HG03354 (cell line): ENCODE measurements at regions not wholly inside any gene's neighbourhood (a gene's known extent, or its start where the extent isn't known, plus 50 kb on each side); places are given as distances from the start of the nearest gene placed in this dataset.

ENCODE experiments used
- ATAC-seq: cut with Tn5 transposase; IDR thresholded peaks from one replicate; pipeline ENCODE4 v1.9.1; 2021; ENCODE audit warnings: mild to moderate bottlenecking; ENCODE audit not compliant: unreplicated experiment, poor library complexity, severe bottlenecking

DNA sequence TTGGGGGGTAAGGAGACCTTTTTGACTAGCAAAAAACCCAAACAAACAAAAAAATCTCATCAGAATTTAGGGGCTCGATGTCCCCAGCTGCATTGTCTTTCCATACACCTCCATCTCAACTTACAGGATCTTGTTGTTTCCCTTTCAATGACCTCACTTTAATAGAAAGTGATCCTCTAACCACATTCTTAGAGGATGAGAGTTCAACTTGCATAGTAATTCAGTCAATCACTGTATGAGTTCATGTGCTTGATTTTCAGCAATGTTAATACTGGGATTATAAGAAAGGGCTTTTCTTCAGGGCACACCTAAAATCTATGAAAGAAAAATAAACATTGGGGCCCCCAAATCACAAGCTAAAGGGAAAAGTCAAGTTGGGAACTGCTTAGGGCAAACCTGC is 1512.0 kb downstream of the SLITRK1 start:
- ATAC-seq = no peak

DNA sequence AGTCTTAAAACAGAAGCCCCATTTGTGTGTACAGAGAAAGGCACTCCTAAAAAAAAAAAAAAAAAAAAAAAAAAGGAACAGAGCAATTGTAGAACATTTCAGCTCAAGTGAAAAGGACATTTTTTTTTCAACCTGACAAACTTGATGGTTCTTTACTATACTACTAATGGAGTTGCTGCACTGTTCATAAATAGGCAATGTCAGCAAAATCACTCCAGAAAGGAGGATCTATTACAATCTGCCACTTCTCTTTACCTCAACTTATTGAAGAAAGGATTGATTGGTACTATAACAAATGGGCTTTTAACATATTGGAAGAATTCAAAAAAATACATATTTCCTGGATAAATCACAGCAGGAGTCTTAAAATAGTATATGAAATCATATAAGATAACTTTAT is 1517.7 kb downstream of the SLITRK1 start:
- no peak for ATAC-seq

DNA sequence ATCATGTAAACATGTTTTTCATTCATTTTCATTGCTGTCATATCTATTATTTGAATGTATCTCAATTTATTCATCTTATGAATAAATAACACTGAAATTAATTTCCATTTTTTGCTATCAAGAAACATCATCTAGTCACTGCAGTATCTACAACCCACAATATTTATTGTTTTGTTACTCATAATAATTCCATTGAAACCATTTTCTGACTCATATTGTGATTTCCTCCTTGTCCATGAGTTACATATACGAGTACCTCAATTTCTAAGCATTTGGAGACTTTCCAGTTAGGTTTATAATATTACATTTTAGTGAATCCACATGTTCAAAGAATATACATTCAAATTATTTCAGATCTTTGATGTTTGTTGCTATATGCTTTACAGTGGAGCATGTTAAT is 1524.0 kb downstream of the SLITRK1 start:
- no peak for ATAC-seq

DNA sequence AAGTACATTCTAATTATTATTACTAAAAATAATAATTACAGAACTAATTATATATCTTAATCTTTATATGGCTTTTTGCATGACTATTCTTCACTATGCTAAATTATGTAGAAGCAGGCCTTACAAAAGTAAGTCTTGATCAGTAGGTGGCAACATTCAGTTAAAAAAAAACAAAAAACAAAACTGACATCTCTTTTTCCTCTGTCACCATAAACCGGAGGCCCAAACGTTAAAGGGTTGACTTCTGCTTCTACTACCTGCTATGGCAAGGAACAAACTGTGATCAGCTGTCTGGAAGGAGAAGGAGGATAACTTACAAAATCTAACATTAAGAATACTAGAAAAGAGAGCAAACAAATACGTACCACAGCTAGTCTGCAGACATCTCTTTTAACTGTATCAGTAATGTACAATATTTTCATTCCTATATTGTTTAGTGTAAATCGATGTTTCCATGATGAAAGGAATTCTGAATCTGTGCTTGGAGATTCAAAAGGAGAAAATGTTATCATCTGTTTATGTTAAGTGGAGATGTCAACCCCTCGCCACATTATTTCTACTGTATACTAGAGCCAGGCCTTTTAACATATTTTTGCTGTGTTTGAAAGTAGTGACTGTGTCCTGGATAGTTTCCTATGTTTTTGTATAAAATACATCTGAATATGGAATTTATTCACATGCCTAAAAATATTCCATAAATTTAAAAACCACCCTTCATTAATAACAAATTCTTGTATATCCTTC is 1525.4 kb downstream of the SLITRK1 start:
- ATAC-seq = no peak

DNA sequence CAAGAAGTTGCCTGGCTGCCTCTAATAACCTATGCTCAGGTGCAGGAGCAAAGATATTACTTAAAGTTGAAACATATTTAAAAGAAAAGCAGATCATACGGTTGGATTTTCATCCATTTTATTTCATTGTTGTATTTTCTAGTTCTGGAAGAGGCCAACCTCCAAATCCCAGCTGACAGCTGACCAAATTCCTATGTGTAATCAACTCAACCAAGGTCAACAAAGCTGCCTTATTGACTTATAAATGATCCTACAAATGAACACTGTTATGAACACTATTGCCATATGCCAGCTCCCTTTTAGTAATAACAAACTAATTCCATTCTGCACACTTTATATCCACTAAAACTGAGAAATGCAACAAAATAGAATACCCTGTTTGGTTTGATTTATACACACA is 1537.4 kb downstream of the SLITRK1 start:
- no peak for ATAC-seq

DNA sequence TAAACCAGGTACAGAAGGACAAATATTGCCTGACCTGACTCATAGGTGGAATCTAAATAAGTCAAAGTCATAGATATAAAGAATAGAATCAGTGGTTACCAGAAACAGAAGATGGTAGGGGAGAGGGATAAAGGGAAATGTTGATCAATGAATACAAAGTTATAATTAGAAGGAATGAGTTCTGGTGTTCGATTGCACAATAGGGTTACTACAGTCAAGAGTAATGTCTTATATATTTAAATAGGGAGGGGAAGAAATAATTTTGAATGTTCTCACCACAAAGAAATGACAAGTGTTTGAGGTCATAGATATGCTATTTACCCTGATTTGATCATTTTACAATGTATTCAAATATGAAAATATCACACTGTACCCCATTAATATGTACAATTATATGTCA is 1541.2 kb downstream of the SLITRK1 start:
- ATAC-seq = no peak

DNA sequence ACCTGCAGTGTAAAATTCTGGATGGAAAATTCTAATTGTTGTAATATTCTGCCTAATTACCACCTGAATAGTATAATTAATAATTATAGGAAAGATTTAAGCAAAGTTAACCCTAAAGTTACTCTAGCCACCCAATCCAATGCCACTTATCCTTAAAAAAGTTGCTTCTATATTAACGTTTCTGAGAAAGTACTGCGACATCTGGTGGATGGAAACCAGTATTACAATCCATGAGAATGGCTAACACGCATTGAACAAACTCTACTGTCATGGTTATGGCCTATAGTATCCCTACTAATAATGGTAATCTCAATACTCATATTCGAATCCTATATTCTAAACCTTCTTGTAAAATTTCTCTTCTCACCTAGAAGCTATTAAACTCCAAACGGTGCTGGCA is 1551.8 kb downstream of the SLITRK1 start:
- peak; percentile 73 for ATAC-seq

DNA sequence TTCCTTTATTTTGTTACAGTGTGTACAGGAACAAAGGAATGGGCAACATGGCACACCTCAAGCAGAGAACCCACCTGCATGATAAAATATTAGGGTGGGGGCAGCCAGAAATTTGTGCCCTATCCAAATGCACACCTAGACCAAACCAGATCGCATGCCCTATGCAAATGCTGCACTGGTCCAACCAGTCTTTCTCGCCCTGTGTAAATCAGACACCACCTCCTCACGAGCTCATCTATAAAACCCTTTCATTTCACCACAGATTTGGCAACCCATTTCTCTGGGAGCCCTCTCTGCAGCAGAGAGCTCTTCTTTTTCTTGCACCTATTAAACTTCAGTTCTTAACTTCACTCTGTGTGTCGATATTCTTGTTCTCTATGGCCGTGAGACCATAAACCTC is 1559.2 kb downstream of the SLITRK1 start:
- ATAC-seq = no peak

DNA sequence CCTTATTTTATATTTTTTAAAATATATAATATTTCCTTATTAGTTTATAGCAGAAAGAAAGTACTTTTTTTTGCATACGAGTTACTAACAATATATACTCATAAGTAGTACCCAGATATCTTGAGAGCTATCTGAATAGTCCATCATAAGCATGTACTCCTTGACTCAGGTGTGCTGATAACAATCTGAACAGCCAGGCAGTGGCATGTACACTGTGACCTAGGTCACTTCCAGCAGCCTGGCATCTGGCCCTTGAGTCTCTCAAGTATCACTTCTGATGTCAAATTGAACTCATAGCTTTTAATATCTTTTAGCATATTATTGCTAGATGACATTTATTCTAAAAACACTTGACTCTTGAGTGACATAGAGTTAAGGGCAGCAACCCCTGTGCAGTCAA is 1576.7 kb downstream of the SLITRK1 start:
- ATAC-seq = no peak

DNA sequence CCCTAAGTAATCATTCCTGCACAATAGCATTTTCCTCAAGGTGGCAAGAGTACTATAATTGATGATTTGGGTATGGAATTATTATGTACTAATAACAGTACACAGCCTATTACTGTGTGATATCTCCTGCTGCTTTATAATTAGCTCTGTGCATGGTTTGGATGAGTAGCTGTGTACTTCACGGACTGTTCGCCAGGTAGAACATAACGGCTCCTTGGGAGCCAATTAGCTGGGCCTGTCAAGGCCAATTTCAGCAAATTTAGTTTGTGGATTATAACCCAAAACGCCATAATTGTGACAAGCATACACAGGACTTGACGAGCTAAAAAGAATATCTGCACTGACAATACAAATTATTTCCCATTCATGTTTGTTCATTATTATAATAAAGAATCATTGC is 1584.2 kb downstream of the SLITRK1 start:
- ATAC-seq = no peak

DNA sequence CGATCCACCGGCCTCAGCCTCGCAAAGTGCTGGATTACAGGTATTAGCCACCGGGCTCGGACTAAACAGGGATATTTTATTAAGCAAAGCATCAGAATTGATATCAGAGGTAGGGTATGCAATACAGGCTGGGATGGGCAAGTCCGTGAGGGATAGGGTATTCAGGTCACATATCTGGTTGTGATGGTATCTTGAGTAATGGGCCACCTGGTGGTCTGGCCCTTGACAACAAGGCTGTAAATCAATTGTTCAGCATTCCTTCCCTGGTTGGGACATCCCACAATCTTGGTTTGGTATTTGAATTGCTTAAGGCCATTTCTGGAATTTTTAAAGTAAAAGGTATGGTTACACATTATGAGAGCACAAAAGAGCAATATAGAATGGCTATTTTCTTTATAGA is 1588.0 kb downstream of the SLITRK1 start:
- ATAC-seq = no peak

DNA sequence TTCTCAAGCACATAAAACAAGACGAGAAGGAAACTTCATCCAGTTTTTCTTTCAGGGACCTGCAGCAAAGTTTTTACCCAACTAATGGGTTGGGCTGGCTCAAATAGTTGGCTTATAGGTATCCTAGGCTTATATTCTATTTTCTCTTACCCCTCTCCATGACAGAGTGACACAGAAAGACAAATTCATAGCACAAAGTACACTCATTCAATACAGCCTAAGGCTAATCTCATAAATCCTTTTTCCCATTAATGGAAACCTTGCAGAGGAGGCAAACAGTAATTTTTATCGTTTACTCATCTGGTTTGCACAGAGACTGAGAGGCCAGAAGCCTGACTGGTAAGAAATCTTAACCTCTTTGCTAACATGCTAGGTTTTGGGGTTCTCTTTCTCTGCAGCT is 1589.9 kb downstream of the SLITRK1 start:
- ATAC-seq = no peak

DNA sequence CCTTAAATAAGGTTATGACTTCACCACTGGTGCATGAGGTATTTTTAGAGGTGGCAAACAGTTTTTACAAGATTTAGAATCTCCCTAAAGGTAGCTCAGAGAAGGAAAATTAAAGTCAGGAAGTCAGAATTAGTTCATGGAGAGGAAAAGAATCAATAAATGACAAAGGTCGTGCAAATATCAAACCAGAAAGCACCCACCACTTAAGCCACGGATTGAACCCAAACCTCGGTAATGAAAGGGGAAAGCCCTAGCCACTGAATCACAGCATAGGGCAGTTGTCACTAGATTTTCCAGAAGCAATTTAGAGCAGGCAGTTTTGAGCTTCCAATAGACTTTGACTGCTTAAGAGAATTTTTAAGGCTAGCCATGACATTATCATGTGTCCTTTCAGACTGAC is 1590.4 kb downstream of the SLITRK1 start:
- ATAC-seq = no peak

DNA sequence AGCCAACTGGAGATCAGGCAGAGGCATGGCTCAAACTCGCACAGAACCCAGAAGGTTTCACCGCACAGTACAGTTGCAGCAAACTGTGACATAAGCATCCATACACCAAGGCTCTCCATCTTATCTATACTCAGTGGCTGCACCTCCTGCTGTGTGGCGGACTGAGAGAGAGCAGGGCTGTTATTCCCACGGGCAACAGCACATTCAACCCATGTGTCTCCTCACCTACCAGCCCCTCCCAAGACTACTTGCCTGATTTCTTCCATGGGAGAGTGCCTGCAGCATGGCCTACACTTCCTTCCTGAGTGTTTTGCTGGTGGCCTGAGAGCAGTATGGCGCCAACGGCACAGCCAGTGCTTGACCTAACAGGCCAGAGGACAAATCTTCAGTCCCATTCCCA is 1606.6 kb downstream of the SLITRK1 start:
- no peak for ATAC-seq

DNA sequence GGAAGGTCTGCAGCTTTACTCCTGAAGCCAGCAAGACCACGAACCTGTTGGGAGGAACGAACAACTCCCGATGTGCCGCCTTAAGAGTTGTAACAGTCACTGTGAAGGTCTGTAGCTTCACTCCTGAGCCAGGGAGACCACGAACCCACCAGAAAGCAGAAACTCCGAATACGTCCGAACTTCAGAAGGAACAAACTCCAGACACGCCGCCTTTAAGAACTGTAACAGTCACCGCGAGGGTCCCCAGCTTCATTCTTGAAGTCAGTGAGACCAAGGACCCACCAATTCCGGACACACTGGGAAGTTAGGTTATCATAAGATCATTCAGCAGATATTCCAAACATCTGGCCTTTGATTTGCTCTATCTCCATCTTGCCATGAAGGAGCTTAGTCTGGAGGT is 1623.0 kb downstream of the SLITRK1 start:
- ATAC-seq = no peak

DNA sequence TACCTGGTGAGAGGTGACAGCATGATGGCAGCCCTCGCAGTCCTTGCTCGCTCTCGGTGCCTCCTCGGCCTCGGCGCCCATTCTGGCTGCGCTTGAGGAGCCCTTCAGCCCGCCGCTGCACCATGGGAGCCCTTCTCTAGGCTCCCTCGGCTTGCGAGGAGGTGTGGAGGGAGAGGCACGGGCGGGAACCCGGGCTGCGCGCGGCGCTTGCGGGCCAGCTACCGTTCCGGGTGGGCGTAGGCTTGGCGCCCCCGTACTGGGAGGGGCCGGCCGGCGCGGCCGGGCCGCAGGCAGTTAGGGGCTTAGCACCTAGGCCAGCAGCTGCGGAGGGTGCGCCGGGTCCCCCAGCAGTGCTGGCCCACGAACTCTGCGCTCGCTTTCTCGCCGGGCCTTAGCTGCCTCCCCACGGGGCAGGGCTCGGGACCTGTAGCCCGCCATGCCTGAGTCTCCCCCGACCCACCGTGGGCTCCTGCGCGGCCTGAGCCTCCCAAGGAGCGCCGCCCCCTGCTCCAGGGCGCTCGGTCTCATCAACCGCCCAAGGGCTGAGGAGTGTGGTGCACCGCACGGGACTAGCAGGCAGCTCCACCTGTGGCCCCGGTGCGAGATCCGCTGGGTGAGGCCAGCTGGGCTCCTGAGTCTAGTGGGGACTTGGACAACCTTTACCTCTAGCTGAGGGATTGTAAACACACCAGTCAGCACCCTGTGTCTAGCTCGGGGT is 1624.3 kb downstream of the SLITRK1 start:
- no peak for ATAC-seq

DNA sequence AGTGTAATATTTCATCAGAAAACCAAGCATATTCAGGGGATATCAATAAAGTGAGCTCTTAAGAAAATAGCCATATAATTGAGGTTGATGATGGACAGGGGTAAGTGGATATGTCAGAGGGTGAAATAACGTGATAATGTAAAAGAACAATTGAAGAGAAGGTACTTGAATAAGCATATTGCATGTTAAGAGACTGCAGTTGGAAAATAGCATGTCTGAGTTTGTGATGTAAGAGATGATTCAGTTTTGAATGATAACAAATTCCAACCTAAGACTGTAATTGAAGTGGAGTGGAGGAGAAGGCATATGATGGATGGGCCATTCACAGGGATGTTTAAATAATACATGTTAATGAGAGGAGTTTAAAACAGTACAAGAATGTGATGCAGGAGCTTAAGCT is 1633.5 kb downstream of the SLITRK1 start:
- ATAC-seq = no peak

DNA sequence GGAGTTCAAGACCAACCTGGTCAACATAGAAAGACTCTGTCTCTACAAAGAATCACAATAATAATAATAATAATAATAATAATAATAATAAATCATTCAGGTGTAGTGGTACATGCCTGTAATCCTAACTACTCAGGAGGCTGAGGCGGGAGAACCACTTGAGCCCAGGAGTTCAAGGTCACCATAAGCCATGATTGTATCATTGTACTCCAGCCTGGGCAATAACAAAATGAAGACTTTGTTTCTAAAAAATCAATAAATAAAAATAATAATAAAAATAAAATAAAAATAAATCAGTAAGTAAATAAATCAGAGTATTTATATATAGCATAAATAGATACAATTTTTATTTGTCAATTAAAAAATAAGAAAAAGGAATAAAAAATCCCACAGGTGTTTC is 1636.4 kb downstream of the SLITRK1 start:
- no peak for ATAC-seq

DNA sequence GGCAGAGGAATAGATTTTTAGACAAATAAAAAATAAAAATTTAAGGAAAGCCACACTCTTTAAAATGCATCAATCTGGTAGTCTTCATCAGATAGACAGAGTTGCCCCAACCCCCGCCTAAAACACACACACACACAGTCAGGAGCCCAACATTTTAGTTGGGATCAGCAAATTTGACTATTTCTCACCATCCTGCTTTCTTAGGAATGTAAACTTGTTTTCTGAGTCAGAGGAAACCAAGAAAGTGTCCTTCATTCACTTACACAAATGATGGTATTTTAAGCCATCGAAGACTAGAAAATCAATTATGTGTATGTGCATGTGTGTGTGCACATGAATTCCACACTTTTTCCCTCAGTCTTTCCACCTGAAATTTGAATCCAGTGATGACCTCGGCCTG is 1657.5 kb downstream of the SLITRK1 start:
- ATAC-seq = no peak

DNA sequence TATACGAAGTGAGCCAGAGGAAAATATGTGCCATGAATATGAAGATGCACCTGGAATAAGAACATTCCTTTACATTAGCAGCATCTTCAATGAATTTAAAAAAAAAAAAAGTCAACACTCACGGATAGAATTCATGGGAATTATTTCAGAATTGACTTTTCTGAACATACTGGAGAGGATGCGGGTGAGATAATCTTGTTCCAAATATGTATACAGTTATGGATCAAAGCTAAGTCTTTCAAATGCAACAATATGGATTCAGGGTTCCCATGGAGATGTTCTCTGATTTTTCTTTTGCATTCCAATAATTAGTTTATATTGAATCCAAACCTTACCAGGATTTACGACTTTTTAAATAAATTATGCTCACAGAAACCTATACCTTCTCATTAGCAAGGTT is 1660.7 kb downstream of the SLITRK1 start:
- no peak for ATAC-seq

DNA sequence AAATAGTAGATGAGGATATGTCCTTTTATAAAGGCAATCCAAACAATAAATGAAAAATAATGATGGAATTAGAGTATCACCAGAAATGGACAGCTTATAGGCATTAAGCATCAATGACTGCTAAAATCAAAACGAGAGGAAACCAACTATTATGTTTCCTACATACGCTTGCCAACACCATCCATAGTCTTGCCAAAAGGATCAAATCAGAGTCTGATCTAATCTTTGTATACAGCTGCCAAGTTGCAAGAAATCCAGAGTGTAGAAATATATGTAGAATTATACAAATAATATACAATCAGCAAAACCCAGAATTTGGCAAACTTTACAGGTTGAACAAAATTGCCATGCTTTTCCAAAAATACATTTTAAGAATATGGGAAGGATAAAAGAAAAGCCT is 1661.6 kb downstream of the SLITRK1 start:
- no peak for ATAC-seq

DNA sequence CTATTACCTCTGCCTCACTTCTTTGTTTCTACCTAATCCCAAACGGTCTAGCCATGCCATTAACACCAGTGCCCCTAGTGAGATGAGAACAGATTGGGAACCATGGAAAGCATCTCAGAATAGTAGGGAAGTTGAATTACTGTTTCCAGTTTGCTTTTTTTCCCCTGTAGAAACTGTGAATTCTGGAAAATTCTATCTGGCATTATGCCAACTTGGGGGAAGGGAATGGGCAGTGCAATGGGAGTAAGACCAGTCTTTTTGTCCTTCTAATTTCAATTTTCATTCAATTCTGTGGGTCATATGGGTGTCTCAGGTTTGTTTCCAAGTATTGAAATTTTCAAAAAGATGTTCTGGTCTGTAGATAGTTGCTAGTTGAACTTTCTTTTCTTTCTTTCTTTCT is 1666.1 kb downstream of the SLITRK1 start:
- no peak for ATAC-seq
